Right ventricle myocardium inferior (tissue), 1 donor: ENCODE measurements at regions not wholly inside any gene's neighbourhood (a gene's known extent, or its start where the extent isn't known, plus 50 kb on each side); places are given as distances from the start of the nearest gene placed in this dataset.
"Not testable (repeated sequence)": the region's sequence is repeated elsewhere in the genome, so short reads cannot be mapped to it uniquely, and the experiment has no call there.

Source experiments
- ATAC-seq: fragments of 200-7000 bp; cut with Tn5 transposase; one replicate; pipeline ENCODE4 v1.9.1; 2020; ENCODE audit warnings: mild to moderate bottlenecking, moderate library complexity
- DNase-seq: peaks from one replicate; pipeline ENCODE4 v3.0.0; 2021; ENCODE audit errors: missing footprints
- intact Hi-C: fragments of 100-400 bp; cut with DNase I; formaldehyde crosslinking; loops from one replicate; pipeline ENCODE4 v1.11.0; 2022
- donor health status: DM: no; HTN: yes; CAD: no; lungs with severe emphysema.

DNA sequence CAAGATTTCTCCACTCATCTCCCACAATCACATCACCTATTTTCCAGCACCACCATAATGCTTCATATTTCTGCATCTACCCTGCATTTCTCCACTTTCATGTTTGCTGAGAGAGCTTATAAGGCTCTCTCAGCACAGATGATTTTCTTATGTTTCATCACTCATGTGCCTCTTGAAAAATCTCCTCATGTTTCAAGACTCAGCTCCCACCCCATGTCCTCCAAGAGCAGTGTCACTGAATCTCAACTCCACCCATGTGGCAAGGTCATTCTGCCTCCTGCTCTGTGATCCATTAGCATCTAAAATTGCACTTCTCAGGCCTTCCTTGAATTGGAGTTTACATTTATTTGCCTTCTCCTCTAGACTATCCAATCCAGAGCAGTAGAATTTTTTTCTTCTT is 178.7 kb upstream of the IRAK1BP1 start:
- DNase-seq (no peak), ATAC-seq (no peak)

DNA sequence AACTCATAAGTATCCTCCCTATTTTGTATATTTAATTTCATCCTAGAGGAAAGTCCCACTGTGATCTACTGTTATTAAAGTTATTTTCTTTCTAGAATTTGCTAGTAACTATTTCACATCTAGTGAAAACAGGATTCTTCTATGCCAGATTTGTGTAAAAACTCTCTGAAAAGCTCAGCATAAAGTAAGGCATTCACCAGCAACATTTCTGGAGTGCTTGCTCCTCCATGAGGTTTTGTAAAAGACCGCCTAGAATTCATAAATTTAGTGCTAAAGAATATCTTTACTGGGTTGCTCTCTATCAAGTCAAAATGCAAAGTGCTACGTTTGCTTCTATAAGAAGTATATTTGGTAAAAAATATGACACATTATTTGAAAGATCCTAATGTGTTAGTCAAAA is 173.5 kb upstream of the IRAK1BP1 start:
- DNase-seq (no peak), ATAC-seq (no peak)
- intact Hi-C loops = no loop called here

More for the DNA sequence above, 178.7 kb upstream of the IRAK1BP1 start:
- intact Hi-C loops = no loop called here

DNA sequence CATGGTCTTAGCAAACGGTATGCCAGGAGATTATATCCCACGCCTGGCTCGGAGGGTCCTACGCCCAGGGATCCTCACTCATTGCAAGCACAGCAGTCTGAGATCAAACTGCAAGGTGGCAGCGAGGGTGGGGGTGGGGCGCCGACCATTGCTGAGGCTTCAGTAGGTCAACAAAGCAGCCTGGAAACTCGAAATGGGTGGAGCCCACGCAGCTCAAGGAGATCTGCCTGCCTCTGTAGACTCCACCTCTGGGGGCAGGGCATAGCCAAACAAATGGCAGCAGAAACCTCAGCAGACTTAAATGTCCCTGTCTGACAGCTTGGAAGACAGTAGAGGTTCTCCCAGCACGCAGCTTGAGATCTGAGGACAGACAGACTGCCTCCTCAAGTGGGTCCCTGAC is 172.7 kb upstream of the IRAK1BP1 start:
- intact Hi-C loops, DNase-seq, ATAC-seq: not testable (repeated sequence)

DNA sequence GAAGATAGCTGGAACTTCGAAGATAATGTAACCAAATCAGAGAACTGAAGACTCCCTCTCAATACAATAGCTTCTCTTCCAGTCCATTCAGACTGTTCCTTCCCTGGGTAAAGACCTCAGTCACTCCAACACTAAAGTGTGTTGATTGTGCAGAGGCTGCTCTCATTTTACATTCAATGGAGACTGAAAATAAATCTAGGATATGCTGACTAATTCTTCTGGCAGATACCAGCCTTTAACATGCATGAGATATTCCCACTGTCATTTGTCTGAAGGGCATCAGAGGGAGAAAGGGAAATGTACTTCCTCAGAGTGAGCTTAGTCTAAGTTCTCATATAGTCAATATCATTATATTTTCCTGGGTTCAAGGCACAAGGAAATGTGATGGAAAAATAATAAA is 166.4 kb upstream of the IRAK1BP1 start:
- no peak for ATAC-seq
- intact Hi-C loops = no loop called here
- DNase-seq = no peak

DNA sequence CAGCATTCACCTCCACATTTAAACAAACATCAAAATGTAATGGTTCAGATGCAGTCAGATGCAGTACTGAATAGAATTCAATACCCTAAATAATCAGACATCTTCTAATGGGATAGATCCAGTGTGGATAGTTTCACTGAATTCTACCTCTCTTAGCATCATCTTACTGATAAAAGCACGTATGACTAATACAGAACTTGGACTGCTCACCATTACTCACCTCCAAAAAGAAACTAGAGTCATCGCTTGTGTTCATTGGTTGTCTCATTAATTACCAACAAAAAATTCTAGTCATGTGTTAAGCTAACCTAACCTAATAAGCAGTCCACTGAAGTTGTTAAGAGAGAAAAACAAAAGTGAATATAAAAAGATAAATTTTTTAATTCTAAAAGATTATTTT is 165.9 kb upstream of the IRAK1BP1 start:
- ATAC-seq (no peak), DNase-seq (no peak)
- intact Hi-C loops = no loop called here

DNA sequence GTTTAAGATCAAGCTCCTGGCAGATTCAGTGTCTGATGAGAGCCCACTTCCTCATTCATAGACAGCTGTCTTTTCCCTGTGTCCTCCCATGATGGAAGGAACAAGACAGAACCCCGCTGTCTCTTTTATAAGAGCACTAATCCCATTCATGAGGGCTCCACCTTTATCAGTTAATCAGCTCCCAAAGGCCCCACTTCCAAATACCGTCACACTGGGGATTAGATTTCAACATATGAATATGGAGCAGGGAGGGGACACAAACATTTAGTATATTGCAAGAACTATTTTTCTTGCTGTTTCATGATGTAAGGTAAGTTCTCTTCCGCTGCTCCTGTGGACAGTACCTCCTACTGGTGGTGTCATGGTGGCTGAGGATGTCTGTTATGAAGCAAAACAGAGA is 158.3 kb upstream of the IRAK1BP1 start:
- intact Hi-C loops = no loop called here
- ATAC-seq (no peak), DNase-seq (no peak)

DNA sequence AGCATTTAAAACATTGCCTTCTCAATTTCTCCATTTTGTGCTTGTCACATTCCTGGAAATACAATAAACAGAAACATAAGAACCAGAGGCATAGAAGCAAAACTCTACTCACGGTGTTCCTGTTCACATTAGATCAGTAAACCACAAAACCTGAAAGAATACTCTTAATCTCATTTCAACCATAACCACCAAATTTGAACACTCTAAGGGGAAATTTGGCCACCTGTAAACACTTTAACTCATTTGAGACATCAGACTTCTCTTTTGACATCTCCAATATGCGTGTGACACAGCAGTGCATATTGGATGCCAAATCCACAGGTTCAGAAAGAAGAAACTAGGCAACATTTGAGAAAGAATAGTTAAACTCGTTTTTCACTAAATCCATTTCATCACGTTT is 153.8 kb upstream of the IRAK1BP1 start:
- ATAC-seq = no peak
- intact Hi-C loops = no loop called here
- DNase-seq = no peak

DNA sequence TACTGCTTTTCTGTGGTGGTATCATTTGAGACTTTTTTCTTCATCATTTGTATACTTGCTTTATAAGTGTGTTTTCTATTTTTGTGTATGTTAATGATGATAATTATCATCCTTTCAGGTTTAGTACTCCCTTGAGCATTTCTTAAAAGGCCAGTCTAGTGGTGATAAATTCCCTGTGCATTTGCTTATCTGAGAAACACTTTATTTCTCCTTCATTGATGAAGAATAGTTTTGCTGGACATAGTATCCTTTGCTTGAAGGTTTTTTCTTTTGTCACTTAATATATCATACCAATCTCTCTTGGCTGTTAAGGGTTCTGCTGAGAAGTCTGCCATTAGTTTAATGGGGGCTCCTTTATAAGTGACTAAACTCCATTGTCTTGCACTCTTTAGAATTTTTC is 123.2 kb upstream of the IRAK1BP1 start:
- intact Hi-C loops = no loop called here
- ATAC-seq (no peak), DNase-seq (no peak)

DNA sequence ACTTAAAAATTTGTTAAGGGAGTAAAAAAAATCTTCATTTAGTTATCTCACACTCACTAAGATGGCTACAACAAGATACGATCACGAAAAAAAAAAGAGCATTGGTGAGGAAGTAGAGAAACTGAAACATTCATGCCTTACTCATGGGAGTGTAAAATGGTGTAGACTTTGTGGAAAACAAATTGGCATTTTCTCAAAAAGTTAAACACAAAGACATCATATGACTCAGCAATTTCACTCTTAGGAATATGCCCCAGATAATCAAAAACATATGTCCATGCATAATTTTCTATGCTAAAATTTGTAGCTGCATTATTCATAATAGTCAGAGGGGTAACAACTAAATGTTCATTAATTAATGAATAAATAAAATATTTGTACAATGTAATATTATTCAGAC is 120.9 kb upstream of the IRAK1BP1 start:
- intact Hi-C loops = no loop called here
- no peak for DNase-seq
- no peak for ATAC-seq

DNA sequence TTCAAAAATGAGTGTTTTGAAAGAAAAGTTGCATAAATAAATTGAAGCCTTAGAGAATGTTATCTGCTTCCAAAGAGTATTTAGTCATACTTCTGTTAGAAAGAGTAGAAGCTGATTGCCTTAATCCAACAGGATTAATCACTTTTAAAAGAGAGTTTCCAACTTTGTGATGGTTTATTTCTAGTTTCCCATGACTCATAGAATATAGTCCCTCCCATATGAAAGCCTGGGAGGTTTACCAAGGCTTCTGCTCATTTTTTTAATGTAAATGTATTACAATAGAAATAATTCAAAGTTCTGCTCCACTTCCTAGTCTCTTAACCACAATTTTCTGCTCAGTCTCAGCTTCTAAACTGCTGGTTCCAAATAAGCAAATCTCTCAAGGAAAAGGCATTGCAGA is 118.0 kb upstream of the IRAK1BP1 start:
- intact Hi-C loops = no loop called here

DNA sequence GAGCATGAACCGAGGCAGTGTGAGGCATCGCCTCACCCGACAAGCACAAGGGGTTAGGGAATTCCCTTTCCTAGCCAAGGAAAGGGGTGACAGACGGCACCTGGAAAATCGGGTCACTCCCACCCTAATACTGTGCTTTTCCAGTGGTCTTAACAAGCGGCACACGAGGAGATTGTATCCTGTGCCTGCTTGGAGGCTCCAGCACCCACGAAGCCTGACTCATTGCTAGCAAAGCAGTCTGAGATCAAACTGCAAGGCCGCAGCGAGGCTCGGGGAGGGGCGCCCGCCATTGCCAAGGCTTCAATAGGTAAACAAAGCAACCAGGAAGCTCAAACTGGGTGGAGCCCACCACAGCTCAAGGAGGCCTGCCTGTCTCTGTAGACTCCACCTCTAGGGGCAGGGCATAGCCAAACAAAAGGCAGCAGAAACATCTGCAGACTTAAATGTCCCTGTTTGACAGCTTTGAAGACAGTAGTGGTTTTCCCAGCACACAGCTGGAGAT is 109.0 kb upstream of the IRAK1BP1 start:
- intact Hi-C loops, DNase-seq, ATAC-seq: not testable (repeated sequence)

More for the DNA sequence above, 118.0 kb upstream of the IRAK1BP1 start:
- ATAC-seq (no peak), DNase-seq (no peak)

DNA sequence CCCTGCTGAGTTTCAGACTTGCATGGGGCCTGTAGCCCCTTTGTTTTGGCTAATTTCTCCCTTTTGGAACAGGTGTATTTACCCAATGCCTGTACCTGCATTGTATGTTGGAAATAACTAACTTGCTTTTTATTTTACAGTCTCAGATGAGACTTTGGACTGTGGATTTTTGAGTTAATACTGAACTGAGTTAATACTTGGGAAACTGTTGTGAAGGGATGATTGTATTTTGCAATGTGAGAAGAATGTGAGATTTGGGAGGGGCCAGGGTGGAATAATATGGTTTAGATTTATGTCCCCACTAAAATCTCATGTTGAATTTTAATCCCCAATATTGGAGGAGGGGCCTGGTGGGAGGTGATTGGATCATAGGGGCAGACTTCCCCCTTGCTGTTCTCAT is 99.1 kb upstream of the IRAK1BP1 start:
- no peak for DNase-seq
- ATAC-seq = no peak
- intact Hi-C loops = no loop called here

DNA sequence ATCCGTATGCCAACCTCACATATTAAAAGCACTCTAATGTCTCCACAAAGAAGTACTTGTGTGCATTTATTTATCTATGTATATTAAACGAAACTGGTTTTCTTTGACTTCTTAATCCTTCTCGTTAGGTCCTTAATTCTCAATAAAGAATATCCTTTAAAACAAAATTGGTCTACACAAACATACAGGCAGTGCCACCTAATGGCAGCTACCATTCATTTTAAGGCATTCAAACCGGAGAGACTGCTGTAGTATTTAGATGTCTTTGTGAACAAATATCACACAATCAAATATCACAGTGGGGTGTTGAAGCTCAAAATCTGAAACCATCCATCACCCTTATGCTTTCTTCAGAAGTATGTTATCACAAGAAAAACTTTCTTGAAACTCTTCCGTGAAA is 96.6 kb upstream of the IRAK1BP1 start:
- ATAC-seq = no peak
- intact Hi-C loops = no loop called here

DNA sequence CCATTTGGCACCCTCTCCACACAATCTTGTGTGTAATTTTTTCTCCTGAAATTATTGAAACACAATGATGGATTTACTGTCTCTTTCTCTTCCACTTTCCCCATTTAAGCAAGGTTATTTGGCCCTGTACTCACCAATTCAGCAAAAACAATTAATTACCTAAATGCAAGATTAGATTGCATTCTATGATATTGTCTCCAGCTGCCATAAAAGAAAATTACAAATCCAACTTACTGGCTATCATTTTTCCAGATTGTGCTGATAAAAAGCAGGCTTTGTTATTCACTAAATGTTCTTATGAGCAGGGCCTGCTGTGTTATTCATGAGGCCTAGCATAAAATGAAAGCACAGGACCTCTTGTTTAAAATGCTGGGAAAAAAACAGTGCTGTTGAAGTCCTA is 95.8 kb upstream of the IRAK1BP1 start:
- DNase-seq = no peak
- intact Hi-C loops = no loop called here
- no peak for ATAC-seq

More for the DNA sequence above, 96.6 kb upstream of the IRAK1BP1 start:
- no peak for DNase-seq

DNA sequence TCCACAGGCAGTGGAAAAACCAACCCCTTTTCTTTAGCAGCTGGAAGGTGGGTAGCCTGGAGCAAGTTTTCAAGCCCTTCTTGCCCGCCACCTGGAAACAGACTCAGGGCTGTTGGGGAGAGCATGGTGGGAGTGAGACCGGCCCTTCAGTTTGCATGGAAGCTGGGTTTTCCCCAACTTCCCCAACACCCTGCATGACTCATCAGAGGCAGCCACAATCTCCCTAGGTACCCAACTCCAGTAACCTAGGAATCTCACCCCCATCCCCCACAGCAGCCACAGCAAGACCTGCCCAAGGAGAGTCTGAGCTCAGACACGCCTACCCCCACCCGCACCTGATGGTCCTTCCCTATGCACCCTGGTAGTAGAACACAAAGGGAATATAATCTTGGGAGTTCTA is 86.3 kb upstream of the IRAK1BP1 start:
- intact Hi-C loops = no loop called here
- ATAC-seq = no peak

DNA sequence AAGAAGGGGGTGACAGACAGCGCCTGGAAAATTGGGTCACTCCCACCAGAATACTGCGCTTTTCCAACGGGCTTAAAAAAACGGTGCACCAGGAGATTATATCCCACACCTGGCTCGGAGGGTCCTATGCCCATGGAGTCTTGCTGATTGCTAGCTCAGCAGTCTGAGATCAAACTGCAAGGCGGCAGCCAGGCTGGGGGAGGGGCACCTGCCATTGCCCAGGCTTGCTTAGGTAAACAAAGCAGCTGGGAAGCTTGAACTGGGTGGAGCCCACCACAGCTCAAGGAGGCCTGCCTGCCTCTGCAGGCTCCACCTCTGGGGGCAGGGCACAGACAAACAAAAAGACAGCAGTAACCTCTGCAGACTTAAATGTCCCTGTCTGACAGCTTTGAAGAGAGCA is 84.0 kb upstream of the IRAK1BP1 start:
- ATAC-seq, intact Hi-C loops: not testable (repeated sequence)
- peak; percentile 34 for DNase-seq

More for the DNA sequence above, 86.3 kb upstream of the IRAK1BP1 start:
- DNase-seq = no peak

DNA sequence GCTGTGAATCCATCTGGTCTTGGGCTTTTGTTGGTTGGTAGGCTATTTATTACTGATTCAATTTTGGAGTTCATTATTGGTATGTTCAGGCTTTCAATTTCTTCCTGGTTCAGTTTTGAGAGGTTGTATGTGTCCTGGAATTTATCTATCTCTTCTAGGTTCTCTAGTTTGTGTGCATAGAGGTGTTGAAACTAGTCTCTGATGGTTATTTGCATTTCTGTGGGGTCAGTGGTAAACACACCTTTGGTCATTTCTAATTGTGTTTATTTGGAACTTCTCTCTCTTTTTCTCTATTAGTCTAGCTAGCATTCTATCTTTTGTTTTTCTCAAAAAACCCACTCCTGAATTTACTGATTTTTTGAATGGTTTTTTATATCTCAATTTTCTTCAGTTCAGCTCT is 70.1 kb upstream of the IRAK1BP1 start:
- DNase-seq = no peak
- intact Hi-C loops = no loop called here
- ATAC-seq = no peak

DNA sequence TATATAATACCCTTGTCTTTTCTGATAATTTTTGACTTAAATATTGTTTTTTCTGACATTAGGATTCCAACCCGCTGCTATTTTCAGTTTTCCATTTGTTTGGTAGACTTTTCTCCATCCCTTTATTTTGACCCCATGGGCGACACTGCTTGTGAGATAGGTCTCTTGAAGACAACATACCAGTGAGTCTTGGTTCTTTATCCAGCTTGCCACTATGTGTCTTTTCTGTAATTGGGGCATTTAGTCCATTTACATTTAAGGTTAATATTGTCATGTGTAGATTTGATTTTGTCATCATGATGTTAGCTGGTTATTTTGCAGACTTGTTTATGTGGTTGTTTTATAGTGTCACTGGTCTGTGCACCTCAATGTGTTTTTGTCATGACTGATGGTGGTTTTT is 67.7 kb upstream of the IRAK1BP1 start:
- intact Hi-C loops = no loop called here
- ATAC-seq (no peak), DNase-seq (no peak)

DNA sequence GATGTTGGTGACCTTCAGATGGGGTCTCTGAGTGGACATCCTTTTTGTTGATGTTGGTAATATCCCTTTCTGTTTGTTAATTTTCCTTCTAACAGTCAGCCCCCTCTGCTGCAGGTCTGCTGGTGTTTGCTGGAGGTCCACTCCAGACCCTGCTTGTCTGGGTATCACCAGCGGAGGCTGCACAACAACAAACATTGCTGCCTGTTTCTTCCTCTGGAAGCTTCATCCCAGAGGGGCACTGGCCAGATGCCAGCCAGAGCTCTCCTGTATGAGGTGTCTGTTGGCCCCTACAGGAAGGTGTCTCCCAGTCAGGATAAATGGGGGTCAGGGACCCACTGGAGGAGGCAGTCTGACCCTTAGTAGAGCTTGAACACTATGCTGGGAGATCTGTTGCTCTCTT is 60.6 kb upstream of the IRAK1BP1 start:
- intact Hi-C loops, DNase-seq: not testable (repeated sequence)

DNA sequence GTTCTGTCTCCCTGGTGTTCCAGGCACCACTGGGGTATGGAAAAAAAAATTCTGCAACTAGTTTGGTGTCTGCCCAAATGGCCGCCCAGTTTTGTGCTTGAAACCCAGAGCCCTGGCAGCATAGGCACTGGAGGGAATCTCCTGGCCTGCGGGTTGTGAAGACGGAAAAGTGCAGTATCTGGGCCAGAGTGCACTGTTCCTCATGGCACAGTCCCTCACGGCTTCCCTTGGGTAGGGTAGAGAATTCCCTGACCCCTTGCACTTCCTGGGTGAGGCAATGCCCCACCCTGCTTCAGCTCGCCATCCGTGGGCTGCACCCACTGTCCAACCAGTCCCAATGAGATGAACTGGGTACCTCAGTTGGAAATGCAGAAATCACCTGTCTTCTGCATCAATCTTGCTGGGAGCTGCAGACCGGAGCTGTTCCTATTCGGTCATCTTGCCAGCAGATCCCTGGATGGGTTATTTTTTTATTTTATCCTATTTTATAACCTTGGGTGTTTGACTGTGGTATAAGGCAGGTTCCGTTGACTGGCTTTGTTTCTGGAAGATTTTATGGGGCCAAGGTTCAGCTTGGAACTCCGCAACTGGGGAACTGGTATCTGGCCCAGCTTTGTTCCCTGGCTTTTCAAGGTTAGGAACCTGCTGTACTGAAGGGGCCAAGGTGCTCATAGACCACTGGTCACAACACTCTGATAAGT is 59.5 kb upstream of the IRAK1BP1 start:
- not testable (repeated sequence) for DNase-seq

More for the DNA sequence above, 60.6 kb upstream of the IRAK1BP1 start:
- ATAC-seq = not testable (repeated sequence)

DNA sequence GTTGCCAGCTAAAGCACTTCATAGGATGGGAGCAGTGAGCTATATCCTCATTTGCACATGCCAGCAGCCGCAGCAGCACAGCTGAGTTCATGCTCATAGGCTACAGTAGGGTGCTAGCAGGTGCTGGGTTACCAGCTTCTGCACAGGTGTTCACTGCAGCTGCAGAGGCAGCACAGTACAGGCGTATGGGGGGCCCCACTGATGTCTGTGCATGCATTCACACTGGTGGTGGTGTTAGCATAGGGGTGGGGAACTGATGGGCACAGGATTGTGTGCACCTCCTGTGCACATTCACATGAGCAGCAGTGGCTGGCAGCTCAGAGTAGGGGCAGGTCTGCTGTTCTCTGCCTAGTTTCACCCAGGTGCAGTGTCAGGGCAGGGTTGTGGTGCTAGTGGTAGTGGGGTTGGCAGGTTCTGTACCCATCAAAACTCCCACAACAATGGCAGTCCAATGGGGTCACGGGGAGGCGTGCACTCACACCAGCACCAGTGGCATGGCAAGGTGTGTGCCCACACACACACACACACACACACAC is 58.9 kb upstream of the IRAK1BP1 start:
- ATAC-seq (no peak), DNase-seq (no peak)
- intact Hi-C loops = no loop called here

More for the DNA sequence above, 59.5 kb upstream of the IRAK1BP1 start:
- intact Hi-C loops, ATAC-seq: not testable (repeated sequence)
